H1 (cell line): ENCODE measurements at regions not wholly inside any gene's neighbourhood (a gene's known extent, or its start where the extent isn't known, plus 50 kb on each side); places are given as distances from the start of the nearest gene placed in this dataset.
A peak's percentile ranks its signal among the peaks of the same experiment; 100 is the strongest.

Source experiments
- CTCF ChIA-PET: fragments of 300-600 bp; sonication (Branson Sonifier 250); formaldehyde crosslinking; loops from one replicate; lab custom pipeline; 2021; ENCODE audit not compliant: partially characterized antibody; lab: Charles Lee
- POLR2A ChIA-PET: fragments of 300-600 bp; sonication (Branson Sonifier 250); formaldehyde crosslinking; loops from one replicate; lab custom pipeline; 2021; ENCODE audit warnings: inconsistent platforms; ENCODE audit not compliant: partially characterized antibody; lab: Charles Lee
- DNase-seq, 2 experiments: peaks; one replicate each; pipeline versions ENCODE4 v3.0.0 to v3.0.0-alpha.2; 2010 to 2022; ENCODE audit warnings: low spot score in 2 of 2, low read depth in 1 of 2, mixed read lengths in 1 of 2
- FAIRE-seq: peaks from 2 replicates; lab custom pipeline; 2011; peaks lifted over from hg19 to GRCh38; lab: Jason Lieb, UNC
- H2AFZ ChIP-seq: 2 replicates; pipeline ENCODE4 v1.8.1; 2012; ENCODE audit warnings: low read length, inconsistent platforms
- H2AK5ac ChIP-seq: 2 replicates; pipeline ENCODE4 v1.6.1; 2013; ENCODE audit warnings: low read depth, low read length
- H2BK120ac ChIP-seq: replicated peaks from 2 replicates; pipeline ENCODE3; 2013; ENCODE audit warnings: low read depth, low read length, inconsistent platforms
- H2BK12ac ChIP-seq: 2 replicates; pipeline ENCODE4 v1.6.1; 2013; ENCODE audit warnings: low read depth, low read length
- H2BK15ac ChIP-seq: 2 replicates; pipeline ENCODE4 v1.6.1; 2013; ENCODE audit warnings: low read length
- H2BK20ac ChIP-seq: 2 replicates; pipeline ENCODE4 v1.6.1; 2013; ENCODE audit warnings: low read length
- H2BK5ac ChIP-seq: 2 replicates; pipeline ENCODE4 v1.6.1; 2013; ENCODE audit warnings: low read depth, low read length
- H3K14ac ChIP-seq: 2 replicates; pipeline ENCODE4 v1.6.1; 2013; ENCODE audit warnings: inconsistent platforms; ENCODE audit not compliant: insufficient read length
- H3K18ac ChIP-seq: 2 replicates; pipeline ENCODE4 v1.6.1; 2013; ENCODE audit warnings: low read length; ENCODE audit errors: extremely low read depth
- H3K23ac ChIP-seq: 2 replicates; pipeline ENCODE4 v1.6.1; 2013; ENCODE audit warnings: inconsistent platforms; ENCODE audit not compliant: insufficient read length
- H3K23me2 ChIP-seq: 2 replicates; pipeline ENCODE4 v1.6.1; 2013; ENCODE audit warnings: low read depth, low read length
- H3K27ac ChIP-seq: 2 replicates; pipeline ENCODE4 v1.6.1; 2011; ENCODE audit warnings: low read depth, low read length, inconsistent platforms
- H3K27me3 ChIP-seq, 4 experiments: replicated peaks in 1 of 4; 1 replicate in 1 of 4; 2 replicates in 3 of 4; pipeline versions ENCODE4 v1.6.1 to v1.8.1; 2011 to 2013; ENCODE audit warnings: low read length in 3 of 4, mild to moderate bottlenecking in 3 of 4, inconsistent platforms in 2 of 4, mixed read lengths in 2 of 4, moderate library complexity in 1 of 4; ENCODE audit not compliant: control insufficient read depth in 3 of 4, insufficient read depth in 3 of 4; ENCODE audit errors: extremely low read depth in 1 of 4
- H3K36me3 ChIP-seq, 4 experiments: 2 replicates each; pipeline versions ENCODE4 v1.6.1 to v1.8.1; 2011 to 2013; ENCODE audit warnings: mild to moderate bottlenecking in 4 of 4, low read length in 3 of 4, moderate library complexity in 2 of 4, control low read depth in 1 of 4, inconsistent platforms in 1 of 4; ENCODE audit not compliant: insufficient read depth in 4 of 4, control insufficient read depth in 2 of 4
- H3K4ac ChIP-seq: replicated peaks from 2 replicates; pipeline ENCODE3; 2013; ENCODE audit warnings: low read length, low read depth, mixed read lengths, inconsistent platforms; ENCODE audit not compliant: insufficient read length
- H3K4me1 ChIP-seq, 4 experiments: replicated peaks in 1 of 4; 1 replicate in 1 of 4; 2 replicates in 3 of 4; pipeline versions ENCODE4 v1.6.1 to v1.8.1; 2011 to 2013; ENCODE audit warnings: low read length in 3 of 4, inconsistent platforms in 2 of 4, mixed read lengths in 1 of 4; ENCODE audit not compliant: insufficient read depth in 4 of 4, control insufficient read depth in 3 of 4
- H3K4me2 ChIP-seq, 2 experiments: 2 replicates each; pipeline versions ENCODE4 v1.6.1 to v1.8.1; 2011 to 2013; ENCODE audit warnings: low read depth in 2 of 2, low read length in 2 of 2, control low read depth in 1 of 2, inconsistent platforms in 1 of 2, mild to moderate bottlenecking in 1 of 2; ENCODE audit not compliant: insufficient read depth in 1 of 2
- H3K4me3 ChIP-seq, 4 experiments: fragments of 200-600, 300-600 bp in 1 of 4; sonication (generic), shearing (Covaris generic), sonication (Bioruptor Twin) in 1 of 4; 2 replicates each; pipeline versions ENCODE4 v1.5.1 to v1.8.1; 2011 to 2016; ENCODE audit warnings: low read length in 4 of 4, low read depth in 3 of 4, control low read depth in 2 of 4, inconsistent platforms in 2 of 4, mild to moderate bottlenecking in 2 of 4, mixed read lengths in 1 of 4, moderate library complexity in 1 of 4; ENCODE audit not compliant: insufficient read depth in 2 of 4; ENCODE audit errors: extremely low read depth in 1 of 4
- H3K56ac ChIP-seq: replicated peaks from 2 replicates; pipeline ENCODE3; 2013; ENCODE audit warnings: low read depth, mild to moderate bottlenecking, mixed read lengths, low read length, inconsistent platforms; ENCODE audit not compliant: insufficient read length
- H3K79me1 ChIP-seq: 2 replicates; pipeline ENCODE4 v1.6.1; 2013; ENCODE audit warnings: low read depth, low read length, control low read depth
- H3K79me2 ChIP-seq, 2 experiments: 2 replicates each; pipeline versions ENCODE4 v1.6.1 to v1.8.1; 2012 to 2013; ENCODE audit warnings: low read length in 2 of 2, mild to moderate bottlenecking in 2 of 2, inconsistent platforms in 1 of 2; ENCODE audit not compliant: insufficient read depth in 2 of 2, control insufficient read depth in 1 of 2
- H3K9ac ChIP-seq, 4 experiments: replicated peaks in 1 of 4; 1 replicate in 1 of 4; 2 replicates in 3 of 4; pipeline versions ENCODE4 v1.6.1 to v1.8.1; 2011 to 2013; ENCODE audit warnings: low read depth in 3 of 4, low read length in 3 of 4, control low read depth in 2 of 4, mild to moderate bottlenecking in 2 of 4, moderate library complexity in 2 of 4, inconsistent platforms in 1 of 4; ENCODE audit errors: extremely low read depth in 1 of 4
- H3K9me3 ChIP-seq, 2 experiments: 2 replicates each; pipeline versions ENCODE4 v1.6.1 to v1.8.1; 2012 to 2013; ENCODE audit warnings: mild to moderate bottlenecking in 2 of 2, moderate library complexity in 2 of 2, control low read depth in 1 of 2, inconsistent platforms in 1 of 2, low read depth in 1 of 2, low read length in 1 of 2, mixed read lengths in 1 of 2; ENCODE audit not compliant: insufficient read depth in 2 of 2
- H4K20me1 ChIP-seq, 2 experiments: replicated peaks in 1 of 2; 2 replicates each; pipeline versions ENCODE3 to v1.8.1; 2011 to 2013; ENCODE audit warnings: inconsistent platforms in 2 of 2, low read length in 2 of 2, mild to moderate bottlenecking in 1 of 2; ENCODE audit not compliant: insufficient read depth in 2 of 2, control insufficient read depth in 1 of 2
- H4K5ac ChIP-seq: 2 replicates; pipeline ENCODE4 v1.6.1; 2013; ENCODE audit warnings: low read length, low read depth, mixed read lengths, inconsistent platforms; ENCODE audit not compliant: insufficient read length
- H4K8ac ChIP-seq: 2 replicates; pipeline ENCODE4 v1.8.0; 2013; ENCODE audit warnings: mild to moderate bottlenecking, moderate library complexity, low read length, inconsistent platforms; ENCODE audit not compliant: insufficient read depth; ENCODE audit errors: extremely low read depth
- H4K91ac ChIP-seq: replicated peaks from 2 replicates; pipeline ENCODE3; 2013; ENCODE audit warnings: low read length, mixed read lengths, inconsistent platforms; ENCODE audit not compliant: insufficient read length
- ASH2L ChIP-seq: fragments of 200-600, 300-600 bp; sonication (generic); IDR thresholded peaks from one replicate; pipeline ENCODE4 v1.7.1; 2017; ENCODE audit warnings: low read length
- EP300 ChIP-seq, 2 experiments: IDR thresholded peaks; 1 replicate in 1 of 2; 2 replicates in 1 of 2; pipeline ENCODE4 v1.6.1; 2011 to 2012; ENCODE audit warnings: low read depth in 2 of 2, low read length in 2 of 2, mild to moderate bottlenecking in 2 of 2, borderline replicate concordance in 1 of 2, inconsistent platforms in 1 of 2, moderate library complexity in 1 of 2
- GABPA ChIP-seq: IDR thresholded peaks from 2 replicates; pipeline ENCODE4 v1.6.1; 2011; ENCODE audit warnings: mild to moderate bottlenecking, low read length, moderate library complexity, borderline replicate concordance; ENCODE audit not compliant: insufficient read depth
- JUND ChIP-seq: IDR thresholded peaks from 2 replicates; pipeline ENCODE4 v1.6.1; 2011; ENCODE audit warnings: mild to moderate bottlenecking, improper control_type of control experiment, low read length
- MAFK ChIP-seq: IDR thresholded peaks from 2 replicates; pipeline ENCODE4 v1.6.1; 2012; ENCODE audit warnings: low read depth, mild to moderate bottlenecking, improper control_type of control experiment, low read length
- NRF1 ChIP-seq: IDR thresholded peaks from 2 replicates; pipeline ENCODE4 v1.6.1; 2011; ENCODE audit warnings: mild to moderate bottlenecking, low read depth, low read length, improper control_type of control experiment
- POU5F1 ChIP-seq: IDR thresholded peaks from 2 replicates; pipeline ENCODE4 v1.6.1; 2011; ENCODE audit warnings: low read depth, mild to moderate bottlenecking, low read length, moderate library complexity
- RFX5 ChIP-seq: IDR thresholded peaks from 2 replicates; pipeline ENCODE4 v1.6.1; 2011; ENCODE audit warnings: low read depth, low read length, improper control_type of control experiment, borderline replicate concordance
- RXRA ChIP-seq: IDR thresholded peaks from 2 replicates; pipeline ENCODE4 v1.6.1; 2011; ENCODE audit warnings: low read depth, mild to moderate bottlenecking, low read length, moderate library complexity; ENCODE audit not compliant: insufficient read depth
- SIRT6 ChIP-seq: IDR thresholded peaks from one replicate; pipeline ENCODE4 v1.7.1; 2012; ENCODE audit warnings: low read length, inconsistent platforms
- SRF ChIP-seq: IDR thresholded peaks from 2 replicates; pipeline ENCODE4 v1.6.1; 2011; ENCODE audit warnings: mild to moderate bottlenecking, low read depth, low read length, moderate library complexity
- SUZ12 ChIP-seq: fragments of 200-600 bp; sonication (generic); IDR thresholded peaks from 2 replicates; pipeline ENCODE4 v1.6.1; 2012; ENCODE audit warnings: mild to moderate bottlenecking, inconsistent platforms, low read length, moderate library complexity, mixed read lengths
- TBP ChIP-seq: IDR thresholded peaks from 2 replicates; pipeline ENCODE4 v1.6.1; 2011; ENCODE audit warnings: low read depth, low read length, improper control_type of control experiment
- TEAD4 ChIP-seq: IDR thresholded peaks from 2 replicates; pipeline ENCODE4 v1.6.1; 2012; ENCODE audit warnings: low read depth, low read length, inconsistent platforms, mixed read lengths
- YY1 ChIP-seq: IDR thresholded peaks from 2 replicates; pipeline ENCODE4 v1.6.1; 2011; ENCODE audit warnings: low read depth, mild to moderate bottlenecking, low read length
- WGBS, 2 experiments: shearing (Covaris generic) in 1 of 2; methylation state at CpG; one replicate each; pipeline versions ENCODE4 v1.1.6 to v1.1.7; 2013 to 2015; ENCODE audit warnings: low lambda C conversion rate in 2 of 2, mixed read lengths in 2 of 2, inconsistent platforms in 1 of 2, low coverage in 1 of 2, missing lambda C conversion rate in 1 of 2; ENCODE audit not compliant: insufficient replicate concordance in 2 of 2, insufficient coverage in 1 of 2, insufficient read length in 1 of 2; ENCODE audit errors: extremely low coverage in 1 of 2, missing lambda C conversion rate in 1 of 2; 5-methylcytosine and 5-hydroxymethylcytosine counted together

DNA sequence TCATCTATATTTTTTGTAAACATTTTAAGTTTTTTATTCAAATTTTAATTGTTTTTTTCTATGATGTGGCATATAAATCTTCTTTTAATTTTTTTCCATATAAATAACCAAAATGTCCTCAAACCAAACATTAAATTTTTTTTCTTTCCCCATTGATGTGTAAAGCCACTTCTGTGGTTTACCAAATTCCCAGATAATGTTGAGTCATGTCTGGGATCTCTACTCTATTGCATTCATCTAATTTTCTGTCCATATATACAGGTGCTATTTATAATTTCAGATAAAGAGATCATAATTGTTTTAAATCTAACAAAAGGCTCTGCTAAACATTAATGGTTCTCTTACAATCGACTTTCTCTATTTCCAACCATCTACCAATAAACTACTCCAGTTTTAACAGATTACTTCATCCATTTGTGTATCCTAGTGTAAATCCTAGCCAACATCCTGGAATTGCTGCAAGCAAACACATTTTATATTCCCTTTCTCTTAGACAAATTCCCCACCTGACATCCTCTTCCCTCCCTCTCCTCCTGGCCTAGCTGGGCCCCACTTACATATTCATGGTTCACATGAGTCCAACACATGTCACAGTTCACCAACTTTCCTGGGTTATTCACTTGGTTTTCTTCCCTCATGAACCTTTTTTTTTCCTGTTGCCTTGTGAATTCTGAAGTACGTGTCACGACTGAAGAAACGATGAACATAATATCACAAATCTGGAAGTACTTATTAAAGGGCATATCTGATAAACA is 368.0 kb upstream of the AGTR1 start:
- Histone ChIP-seq H2BK15ac (no peak overlapping the region), H3K4ac (no peak overlapping the region), H2BK20ac (no peak overlapping the region), H3K27me3 (no peaks in the 10 kb centered on the region), H2AK5ac (no peak overlapping the region), H3K4me3 (no peak overlapping the region), H3K9me3 (no peaks in the 10 kb centered on the region), H3K56ac (no peak overlapping the region), H2BK12ac (no peak overlapping the region), H3K4me1 (peaks cover 0 to 2% (median 0%) of the 10 kb centered on the region in 4 experiments; a peak in 1 of 7 replicates), H4K8ac (no peak overlapping the region), H4K20me1 (no peaks in the 10 kb centered on the region), H3K79me2 (no peaks in the 10 kb centered on the region), H3K23me2 (no peaks in the 10 kb centered on the region), H4K91ac (no peak overlapping the region), H3K14ac (no peak overlapping the region), H3K9ac (no peak overlapping the region), H3K18ac (no peak overlapping the region), H4K5ac (no peak overlapping the region), H3K23ac (no peak overlapping the region), H2BK5ac (no peak overlapping the region), H3K4me2 (no peak overlapping the region), H2BK120ac (no peak overlapping the region), H3K79me1 (no peaks in the 10 kb centered on the region), H2AFZ (peak overlapping the region; percentile 68; the same call in 1 of the 2 replicates), H3K27ac (no peak overlapping the region), H3K36me3 (no peaks in the 10 kb centered on the region)
- FAIRE-seq: no peak
- no peak for DNase-seq
- WGBS, 2 experiments: 87% methylated on average over 4 of the region's 4 CpGs; no CpG with 5 or more reads in 1 of the 2 experiments
- CTCF ChIA-PET: no interaction called here
- POLR2A ChIA-PET: no interaction called here
- TF ChIP-seq ASH2L (no peak), NRF1 (no peak), POU5F1 (no peak), TBP (no peak), MAFK (no peak), RFX5 (no peak), TEAD4 (no peak), SIRT6 (no peak), GABPA (no peak), EP300 (IDR thresholded peaks at IDR 0.05; ENCODE audit: borderline replicate concordance in 1 of 2, low read depth in 2 of 2, low read length in 2 of 2) (no peak), RXRA (no peak), SRF (no peak), YY1 (no peak), JUND (no peak), SUZ12 (no peak)
